Prostate gland (tissue), 2 donors: ENCODE measurements at regions not wholly inside any gene's neighbourhood (a gene's known extent, or its start where the extent isn't known, plus 50 kb on each side); places are given as distances from the start of the nearest gene placed in this dataset.

Experiments
- DNase-seq: peaks from one replicate; pipeline ENCODE4 v3.0.0-alpha.2; 2019; ENCODE audit warnings: low spot score
- H3K27ac ChIP-seq, 2 donors: fragments of 200-600 bp; sonication (generic); 2 replicates each; pipeline ENCODE4 v1.5.1; 2017 to 2019
- H3K27me3 ChIP-seq: fragments of 200-600 bp; sonication (generic); replicated peaks from 2 replicates; pipeline ENCODE4 v1.5.1; 2019; ENCODE audit not compliant: insufficient read depth
- H3K36me3 ChIP-seq, 2 donors: fragments of 200-600 bp; sonication (generic); 1 replicate in 1 of 2; 2 replicates in 1 of 2; pipeline versions ENCODE4 v1.5.1 to v1.8.1; 2017 to 2019
- H3K4me1 ChIP-seq: fragments of 200-600 bp; sonication (generic); replicated peaks from 2 replicates; pipeline ENCODE4 v1.5.1; 2019
- H3K4me3 ChIP-seq, 2 donors: fragments of 200-600 bp; sonication (generic); 2 replicates each; pipeline ENCODE4 v1.5.1; 2017 to 2019
- H3K9me3 ChIP-seq: fragments of 200-600 bp; sonication (generic); 2 replicates; pipeline ENCODE4 v1.5.1; 2017
- CTCF ChIP-seq, 4 experiments: fragments of 200-600 bp in 2 of 4; fragments of 450-650 bp in 2 of 4; sonication (generic) in 2 of 4; IDR thresholded peaks; 1 replicate in 3 of 4; 2 replicates in 1 of 4; pipeline ENCODE4 v1.5.1; 2016 to 2019; ENCODE audit warnings: antibody characterized with exemption in 4 of 4, mild to moderate bottlenecking in 2 of 4, moderate library complexity in 2 of 4
- POLR2A ChIP-seq: fragments of 450-650 bp; IDR thresholded peaks from one replicate; pipeline ENCODE4 v1.6.1; 2016; ENCODE audit warnings: antibody characterized with exemption, mild to moderate bottlenecking
- POLR2AphosphoS5 ChIP-seq: sonication (generic); formaldehyde crosslinking; IDR thresholded peaks from one replicate; pipeline ENCODE4 v1.6.1; 2017; ENCODE audit warnings: antibody characterized with exemption
- WGBS: methylation state at CpG from one replicate; pipeline ENCODE4 v1.1.5; 2018; 5-methylcytosine and 5-hydroxymethylcytosine counted together
- intact Hi-C: fragments of 100-400 bp; cut with DNase I; formaldehyde crosslinking; loops from one replicate; pipeline ENCODE4 v1.14.2; 2022

- H3K27ac ChIP-seq: no peak overlapping the region
- H3K4me3 ChIP-seq: no peak overlapping the region
- H3K4me1 ChIP-seq: no peaks in the 10 kb centered on the region
- intact Hi-C loops: no loop called here
- no peaks in the 10 kb centered on the region for H3K36me3 ChIP-seq
- no peaks in the 10 kb centered on the region for H3K27me3 ChIP-seq
- WGBS: 73% methylated on average over 2 of the region's 2 CpGs
- DNase-seq: no peak
- H3K9me3 ChIP-seq: no peaks in the 10 kb centered on the region
- TF ChIP-seq POLR2A (no peak), CTCF (IDR thresholded peaks at IDR 0.05) (no peak), POLR2AphosphoS5 (no peak)
Observed at GRCh38 chr2:209097168-209097567, 326.7 kb upstream of the MAP2 start.

GRCh38 chr2:209102319-209102718, 321.5 kb upstream of the MAP2 start:
- 75% methylated on average over 2 of the region's 2 CpGs for WGBS
- no peaks in the 10 kb centered on the region for H3K36me3 ChIP-seq
- intact Hi-C loops: no loop called here
- no peaks in the 10 kb centered on the region for H3K27me3 ChIP-seq
- H3K4me1 ChIP-seq: no peaks in the 10 kb centered on the region
- no peak overlapping the region for H3K4me3 ChIP-seq
- TF ChIP-seq POLR2AphosphoS5: no peak
- no peak for TF ChIP-seq CTCF (IDR thresholded peaks at IDR 0.05)
- TF ChIP-seq POLR2A: no peak
- no peaks in the 10 kb centered on the region for H3K9me3 ChIP-seq
- no peak overlapping the region for H3K27ac ChIP-seq
- no peak for DNase-seq

- Histone ChIP-seq H3K27ac (no peak overlapping the region), H3K36me3 (no peaks in the 10 kb centered on the region), H3K4me1 (no peaks in the 10 kb centered on the region), H3K9me3 (no peaks in the 10 kb centered on the region), H3K4me3 (no peak overlapping the region), H3K27me3 (no peaks in the 10 kb centered on the region)
- no peak for TF ChIP-seq POLR2A
- no peak for TF ChIP-seq CTCF (IDR thresholded peaks at IDR 0.05)
- DNase-seq: no peak
- WGBS: 91% methylated on average over 6 of the region's 6 CpGs
- intact Hi-C loops: no loop called here
Observed at GRCh38 chr2:209113026-209113425, 310.8 kb upstream of the MAP2 start.

GRCh38 chr2:209114588-209115240, 309.1 kb upstream of the MAP2 start:
- no peak overlapping the region for H3K27ac ChIP-seq
- no peak for DNase-seq
- TF ChIP-seq POLR2AphosphoS5: no peak
- intact Hi-C loops: no loop called here
- no peaks in the 10 kb centered on the region for H3K27me3 ChIP-seq
- H3K4me1 ChIP-seq: no peaks in the 10 kb centered on the region
- 66% methylated on average over 3 of the region's 3 CpGs for WGBS
- no peak overlapping the region for H3K4me3 ChIP-seq
- H3K9me3 ChIP-seq: no peaks in the 10 kb centered on the region
- H3K36me3 ChIP-seq: no peaks in the 10 kb centered on the region

- Histone ChIP-seq H3K27me3 (no peaks in the 10 kb centered on the region), H3K9me3 (no peaks in the 10 kb centered on the region), H3K4me3 (no peak overlapping the region), H3K4me1 (no peaks in the 10 kb centered on the region), H3K36me3 (no peaks in the 10 kb centered on the region), H3K27ac (no peak overlapping the region)
- DNase-seq: no peak
- TF ChIP-seq POLR2AphosphoS5 (no peak), CTCF (IDR thresholded peaks at IDR 0.05) (no peak), POLR2A (no peak)
- intact Hi-C loops: no loop called here
- 79% methylated on average over 2 of the region's 2 CpGs for WGBS
Observed at GRCh38 chr2:209121691-209122090, 302.2 kb upstream of the MAP2 start.
